Transverse colon (tissue), 4 donors: ENCODE measurements at regions not wholly inside any gene's neighbourhood (a gene's known extent, or its start where the extent isn't known, plus 50 kb on each side); places are given as distances from the start of the nearest gene placed in this dataset.

ENCODE experiments used
- CTCF ChIP-seq, 5 experiments: fragments of 200-600 bp in 3 of 5; fragments of 450-650 bp in 2 of 5; sonication (generic) in 3 of 5; IDR thresholded peaks; 1 replicate in 2 of 5; 2 replicates in 3 of 5; pipeline ENCODE4 v1.5.1; 2016 to 2017; ENCODE audit warnings: antibody characterized with exemption in 5 of 5, inconsistent platforms in 3 of 5, mild to moderate bottlenecking in 2 of 5, moderate library complexity in 1 of 5
- EP300 ChIP-seq: sonication (generic); formaldehyde crosslinking; IDR thresholded peaks from one replicate; pipeline ENCODE4 v1.6.1; 2017; ENCODE audit warnings: antibody characterized with exemption, low read depth
- POLR2A ChIP-seq: fragments of 450-650 bp; IDR thresholded peaks from one replicate; pipeline ENCODE4 v1.6.1; 2016; ENCODE audit warnings: antibody characterized with exemption, mild to moderate bottlenecking, moderate library complexity
- POLR2AphosphoS5 ChIP-seq, 3 donors: sonication (generic); formaldehyde crosslinking; IDR thresholded peaks; one replicate each; pipeline ENCODE4 v1.6.1; 2016; ENCODE audit warnings: antibody characterized with exemption in 3 of 3

GRCh38 chr19:29084266-29084665 is 128.7 kb downstream of the UQCRFS1 start:
- TF ChIP-seq CTCF (IDR thresholded peaks at IDR 0.05): no peak
- TF ChIP-seq POLR2A: no peak
- TF ChIP-seq POLR2AphosphoS5 (IDR thresholded peaks at IDR 0.05): no peak
- no peak for TF ChIP-seq EP300
